Fibroblast of skin of back (primary cell): ENCODE measurements at regions not wholly inside any gene's neighbourhood (a gene's known extent, or its start where the extent isn't known, plus 50 kb on each side); places are given as distances from the start of the nearest gene placed in this dataset.

Experiments used
- DNase-seq: peaks from one replicate; pipeline ENCODE4 v3.0.0-alpha.2; 2013

- DNase-seq = no peak
Measured at GRCh38 chr1:36743286-36744005, 260.7 kb upstream of the CSF3R start.

- DNase-seq = no peak
Measured at GRCh38 chr1:36741066-36741465, 258.4 kb upstream of the CSF3R start.

- no peak for DNase-seq
Measured at GRCh38 chr1:36740446-36740845, 257.7 kb upstream of the CSF3R start.

GRCh38 chr1:36739703-36740289 is 257.1 kb upstream of the CSF3R start:
- no peak for DNase-seq

GRCh38 chr1:36738245-36738644 is 255.5 kb upstream of the CSF3R start:
- DNase-seq = no peak

- DNase-seq = no peak
Measured at GRCh38 chr1:36737767-36738166, 255.1 kb upstream of the CSF3R start.

- no peak for DNase-seq
Measured at GRCh38 chr1:36737038-36737555, 254.4 kb upstream of the CSF3R start.

GRCh38 chr1:36735939-36736730 is 253.4 kb upstream of the CSF3R start:
- no peak for DNase-seq

- no peak for DNase-seq
Measured at GRCh38 chr1:36735436-36735835, 252.7 kb upstream of the CSF3R start.

GRCh38 chr1:36734356-36734755 is 251.6 kb upstream of the CSF3R start:
- no peak for DNase-seq

- DNase-seq = no peak
Measured at GRCh38 chr1:36733748-36734147, 251.0 kb upstream of the CSF3R start.

- no peak for DNase-seq
Measured at GRCh38 chr1:36732015-36732356, 249.3 kb upstream of the CSF3R start.

GRCh38 chr1:36731226-36732014 is 248.7 kb upstream of the CSF3R start:
- no peak for DNase-seq

GRCh38 chr1:36730599-36730998 is 247.9 kb upstream of the CSF3R start:
- no peak for DNase-seq

- DNase-seq = no peak
Measured at GRCh38 chr1:36729716-36730510, 247.2 kb upstream of the CSF3R start.

- no peak for DNase-seq
Measured at GRCh38 chr1:36729289-36729688, 246.6 kb upstream of the CSF3R start.

- no peak for DNase-seq
Measured at GRCh38 chr1:36728846-36729245, 246.1 kb upstream of the CSF3R start.

- DNase-seq = no peak
Measured at GRCh38 chr1:36728051-36728450, 245.3 kb upstream of the CSF3R start.

GRCh38 chr1:36725151-36725550 is 242.4 kb upstream of the CSF3R start:
- no peak for DNase-seq

GRCh38 chr1:36723813-36724212 is 241.1 kb upstream of the CSF3R start:
- no peak for DNase-seq

GRCh38 chr1:36722871-36723270 is 240.2 kb upstream of the CSF3R start:
- no peak for DNase-seq

GRCh38 chr1:36721261-36721660 is 238.5 kb upstream of the CSF3R start:
- DNase-seq = no peak
